Testis (tissue), 2 donors: ENCODE measurements at regions not wholly inside any gene's neighbourhood (a gene's known extent, or its start where the extent isn't known, plus 50 kb on each side); places are given as distances from the start of the nearest gene placed in this dataset.

Experiments
- CTCF ChIP-seq, 3 experiments: fragments of 450-650 bp in 2 of 3; fragments of 200-600 bp in 1 of 3; sonication (generic) in 1 of 3; IDR thresholded peaks; one replicate each; pipeline ENCODE4 v1.5.1; 2016 to 2019; ENCODE audit warnings: antibody characterized with exemption in 3 of 3, mild to moderate bottlenecking in 2 of 3, moderate library complexity in 1 of 3
- POLR2A ChIP-seq: fragments of 450-650 bp; IDR thresholded peaks from one replicate; pipeline ENCODE4 v1.6.1; 2017; ENCODE audit warnings: antibody characterized with exemption, mild to moderate bottlenecking, moderate library complexity

- TF ChIP-seq CTCF (IDR thresholded peaks at IDR 0.05) (no peak), POLR2A (no peak)
These were observed 637.4 kb downstream of the CD109 start for GRCh38 chr6:74333406-74333805.
